ENCODE measurements at regions not wholly inside any gene's neighbourhood (a gene's known extent, or its start where the extent isn't known, plus 50 kb on each side); places are given as distances from the start of the nearest gene placed in this dataset.

- no peak for DNase-seq (ENCODE audit: low read depth, low spot score)
- Histone ChIP-seq H3K27ac (ENCODE audit: low read depth, low read length) (no peak overlapping the region), H3K9me3 (ENCODE audit: control insufficient read depth, insufficient read depth, low read length) (no peaks in the 10 kb centered on the region), H3K27me3 (ENCODE audit: control insufficient read depth, insufficient read depth, low read length) (no peaks in the 10 kb centered on the region), H3K4me3 (ENCODE audit: low read depth, low read length) (no peak overlapping the region)
- ChIA-PET CTCF (no interaction called here), POLR2A (no interaction called here)
- TF ChIP-seq CTCF (IDR thresholded peaks at IDR 0.05; ENCODE audit: low read depth, low read length): no peak
These were observed 55.0 kb upstream of the IL33 start for GRCh38 chr9:6160579-6160978.

- ChIA-PET POLR2A (no interaction called here), CTCF (no interaction called here)
- H3K9me3 ChIP-seq (ENCODE audit: control insufficient read depth, insufficient read depth, low read length): no peaks in the 10 kb centered on the region
- TF ChIP-seq CTCF (IDR thresholded peaks at IDR 0.05; ENCODE audit: low read depth, low read length): no peak
- no peaks in the 10 kb centered on the region for H3K27me3 ChIP-seq (ENCODE audit: control insufficient read depth, insufficient read depth, low read length)
- no peak overlapping the region for H3K4me3 ChIP-seq (ENCODE audit: low read depth, low read length)
- no peak for DNase-seq (ENCODE audit: low read depth, low spot score)
- H3K27ac ChIP-seq (ENCODE audit: low read depth, low read length): no peak overlapping the region
These were observed 62.2 kb upstream of the IL33 start for GRCh38 chr9:6153425-6153824.

DNA sequence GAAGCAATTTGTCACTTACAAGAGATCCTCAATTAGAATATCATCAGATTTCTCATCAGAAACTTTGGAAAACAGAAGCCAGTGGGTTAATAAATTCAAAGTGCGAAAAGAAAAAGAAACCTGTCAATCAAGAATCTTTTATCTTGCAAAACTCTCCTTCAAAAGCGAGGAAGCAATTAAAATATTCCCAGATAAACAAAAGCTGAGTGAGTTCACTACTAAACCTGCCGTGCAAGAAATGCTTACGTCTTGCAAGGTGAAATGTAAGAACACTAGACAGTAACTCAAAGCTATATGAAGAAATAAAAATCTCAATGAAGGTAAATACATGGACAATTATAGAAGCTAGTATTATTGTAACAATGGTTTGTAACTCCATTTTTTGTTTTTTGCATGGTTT lies 62.8 kb upstream of the IL33 start:
- ChIA-PET POLR2A (no interaction called here), CTCF (no interaction called here)
- no peak for DNase-seq (ENCODE audit: low read depth, low spot score)
- H3K27me3 ChIP-seq (ENCODE audit: control insufficient read depth, insufficient read depth, low read length): no peaks in the 10 kb centered on the region
- no peak overlapping the region for H3K4me3 ChIP-seq (ENCODE audit: low read depth, low read length)
- no peaks in the 10 kb centered on the region for H3K9me3 ChIP-seq (ENCODE audit: control insufficient read depth, insufficient read depth, low read length)
- TF ChIP-seq CTCF (IDR thresholded peaks at IDR 0.05; ENCODE audit: low read depth, low read length): no peak
- no peak overlapping the region for H3K27ac ChIP-seq (ENCODE audit: low read depth, low read length)

DNA sequence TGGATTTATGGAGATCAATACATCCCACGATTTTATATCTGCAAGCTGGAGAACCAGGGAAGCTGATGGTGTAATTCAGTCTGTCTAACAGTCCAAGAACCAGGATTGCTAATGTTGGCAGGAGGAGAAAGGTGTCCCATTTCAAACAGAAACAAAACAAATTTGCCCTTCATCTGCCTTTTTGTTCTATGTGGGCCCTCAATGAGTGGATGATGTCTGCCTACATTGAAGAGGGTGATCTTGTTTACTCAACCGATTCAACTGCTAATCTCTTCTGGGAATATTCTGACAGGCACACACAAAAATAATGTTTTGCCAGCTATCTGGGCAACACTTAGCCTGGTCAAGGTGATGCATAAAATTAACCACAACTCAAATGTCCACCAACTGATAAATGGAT lies 65.1 kb upstream of the IL33 start:
- Histone ChIP-seq H3K4me3 (ENCODE audit: low read depth, low read length) (no peak overlapping the region), H3K27ac (ENCODE audit: low read depth, low read length) (no peak overlapping the region), H3K9me3 (ENCODE audit: control insufficient read depth, insufficient read depth, low read length) (no peaks in the 10 kb centered on the region), H3K27me3 (ENCODE audit: control insufficient read depth, insufficient read depth, low read length) (no peaks in the 10 kb centered on the region)
- DNase-seq (ENCODE audit: low read depth, low spot score): no peak
- TF ChIP-seq CTCF (IDR thresholded peaks at IDR 0.05; ENCODE audit: low read depth, low read length): no peak
- ChIA-PET CTCF (no interaction called here), POLR2A (no interaction called here)

DNA sequence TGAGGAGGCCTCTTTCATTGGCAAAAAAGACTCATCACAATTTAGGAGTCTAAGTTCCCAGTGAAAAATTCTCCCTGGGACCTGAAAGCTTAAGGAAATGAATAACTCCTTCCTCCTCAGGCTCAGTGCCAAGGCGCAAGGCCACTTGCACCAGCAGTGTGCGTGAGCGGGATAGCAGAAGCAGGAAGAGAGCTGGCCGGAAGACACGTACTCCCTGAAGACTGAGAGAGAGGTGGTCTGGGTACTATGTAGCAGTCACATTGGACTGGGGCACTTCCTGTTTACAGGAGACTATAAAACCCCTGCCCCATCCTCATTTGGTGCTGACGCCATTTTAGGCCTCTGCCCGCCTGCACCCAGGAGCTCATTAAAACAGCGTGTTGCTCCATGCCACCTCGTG lies 66.3 kb upstream of the IL33 start:
- DNase-seq (ENCODE audit: low read depth, low spot score): no peak
- Histone ChIP-seq H3K27me3 (ENCODE audit: control insufficient read depth, insufficient read depth, low read length) (no peaks in the 10 kb centered on the region), H3K27ac (ENCODE audit: low read depth, low read length) (no peak overlapping the region), H3K9me3 (ENCODE audit: control insufficient read depth, insufficient read depth, low read length) (no peaks in the 10 kb centered on the region), H3K4me3 (ENCODE audit: low read depth, low read length) (no peak overlapping the region)
- no peak for TF ChIP-seq CTCF (IDR thresholded peaks at IDR 0.05; ENCODE audit: low read depth, low read length)
- POLR2A ChIA-PET: no interaction called here
- CTCF ChIA-PET: no interaction called here
